H9 (cell line): ENCODE measurements at regions not wholly inside any gene's neighbourhood (a gene's known extent, or its start where the extent isn't known, plus 50 kb on each side); places are given as distances from the start of the nearest gene placed in this dataset.
A peak's percentile ranks its signal among the peaks of the same experiment; 100 is the strongest.

Experiments
- DNase-seq: peaks from one replicate; pipeline ENCODE4 v3.0.0-alpha.2; 2017
- H2AFZ ChIP-seq: one replicate; pipeline ENCODE4 v1.6.1; 2013; ENCODE audit warnings: mild to moderate bottlenecking, low read length, control low read depth, moderate library complexity
- H2AK5ac ChIP-seq: 2 replicates; pipeline ENCODE4 v1.6.1; 2013; ENCODE audit warnings: low read length, control low read depth, mixed read lengths; ENCODE audit not compliant: insufficient read length
- H2BK120ac ChIP-seq: one replicate; pipeline ENCODE4 v1.6.1; 2013; ENCODE audit warnings: low read depth, mild to moderate bottlenecking, low read length, control low read depth, inconsistent platforms; ENCODE audit not compliant: poor library complexity, severe bottlenecking
- H2BK12ac ChIP-seq: 2 replicates; pipeline ENCODE4 v1.6.1; 2013; ENCODE audit warnings: low read length, control low read depth, mixed read lengths, low read depth; ENCODE audit not compliant: insufficient read length
- H2BK15ac ChIP-seq: 2 replicates; pipeline ENCODE4 v1.6.1; 2013; ENCODE audit warnings: low read depth, low read length, control low read depth
- H2BK20ac ChIP-seq: one replicate; pipeline ENCODE4 v1.6.1; 2013; ENCODE audit warnings: low read depth, mild to moderate bottlenecking, low read length, control low read depth, inconsistent platforms; ENCODE audit not compliant: poor library complexity, severe bottlenecking
- H2BK5ac ChIP-seq: 2 replicates; pipeline ENCODE4 v1.6.1; 2013; ENCODE audit warnings: low read length, control low read depth, mixed read lengths; ENCODE audit not compliant: insufficient read length
- H3K14ac ChIP-seq: 2 replicates; pipeline ENCODE4 v1.6.1; 2013; ENCODE audit warnings: low read length, control low read depth; ENCODE audit not compliant: insufficient read depth
- H3K18ac ChIP-seq: 2 replicates; pipeline ENCODE4 v1.6.1; 2013; ENCODE audit warnings: low read depth, mild to moderate bottlenecking, mixed read lengths, low read length, control low read depth; ENCODE audit not compliant: insufficient read length
- H3K23ac ChIP-seq: 2 replicates; pipeline ENCODE4 v1.6.1; 2013; ENCODE audit warnings: low read length, control low read depth, mixed read lengths, low read depth; ENCODE audit not compliant: insufficient read length
- H3K23me2 ChIP-seq: 2 replicates; pipeline ENCODE4 v1.6.1; 2013; ENCODE audit warnings: low read depth, mild to moderate bottlenecking, mixed read lengths, low read length, control low read depth; ENCODE audit not compliant: insufficient read length, poor library complexity, severe bottlenecking
- H3K27ac ChIP-seq: 2 replicates; pipeline ENCODE4 v1.5.1; 2013; ENCODE audit warnings: low read length, control low read depth, mixed read lengths, low read depth; ENCODE audit not compliant: insufficient read length
- H3K27me3 ChIP-seq: 2 replicates; pipeline ENCODE4 v1.6.1; 2013; ENCODE audit warnings: low read length, control low read depth, inconsistent platforms; ENCODE audit not compliant: insufficient read depth
- H3K4ac ChIP-seq: 2 replicates; pipeline ENCODE4 v1.6.1; 2013; ENCODE audit warnings: low read depth, mild to moderate bottlenecking, control low read depth, inconsistent platforms, low read length, moderate library complexity
- H3K4me1 ChIP-seq: 2 replicates; pipeline ENCODE4 v1.6.1; 2013; ENCODE audit warnings: low read length, control low read depth, inconsistent platforms; ENCODE audit not compliant: insufficient read depth
- H3K4me2 ChIP-seq: 2 replicates; pipeline ENCODE4 v1.6.1; 2013; ENCODE audit warnings: low read length, control low read depth, mixed read lengths; ENCODE audit not compliant: insufficient read length, insufficient read depth
- H3K56ac ChIP-seq: 2 replicates; pipeline ENCODE4 v1.6.1; 2013; ENCODE audit warnings: low read depth, mild to moderate bottlenecking, mixed read lengths, low read length, control low read depth; ENCODE audit not compliant: insufficient read length
- H3K79me1 ChIP-seq: 2 replicates; pipeline ENCODE4 v1.6.1; 2013; ENCODE audit warnings: low read depth, mild to moderate bottlenecking, moderate library complexity, low read length, control low read depth, inconsistent platforms; ENCODE audit not compliant: insufficient read depth, poor library complexity, severe bottlenecking
- H3K79me2 ChIP-seq: 2 replicates; pipeline ENCODE4 v1.6.1; 2013; ENCODE audit warnings: low read length, control low read depth, inconsistent platforms; ENCODE audit not compliant: insufficient read depth
- H3K9ac ChIP-seq: 2 replicates; pipeline ENCODE4 v1.6.1; 2013; ENCODE audit warnings: low read length, control low read depth, mixed read lengths; ENCODE audit not compliant: insufficient read length; ENCODE audit errors: extremely low read depth
- H3K9me3 ChIP-seq: one replicate; pipeline ENCODE4 v1.6.1; 2013; ENCODE audit warnings: low read depth, low read length, inconsistent platforms; ENCODE audit not compliant: control insufficient read depth
- H3T11ph ChIP-seq: one replicate; pipeline ENCODE4 v1.6.1; 2013; ENCODE audit warnings: mild to moderate bottlenecking, low read length, control low read depth, inconsistent platforms
- H4K20me1 ChIP-seq: one replicate; pipeline ENCODE4 v1.6.1; 2013; ENCODE audit not compliant: control insufficient read depth, insufficient read length, insufficient read depth
- H4K5ac ChIP-seq: 2 replicates; pipeline ENCODE4 v1.6.1; 2013; ENCODE audit warnings: low read depth, mild to moderate bottlenecking, mixed read lengths, low read length, control low read depth; ENCODE audit not compliant: insufficient read length
- H4K8ac ChIP-seq: replicated peaks from 2 replicates; pipeline ENCODE4 v1.6.1; 2013; ENCODE audit warnings: low read length, control low read depth, mixed read lengths, low read depth; ENCODE audit not compliant: insufficient read length
- H4K91ac ChIP-seq: 2 replicates; pipeline ENCODE4 v1.6.1; 2013; ENCODE audit warnings: low read depth, mild to moderate bottlenecking, moderate library complexity, mixed read lengths, low read length, control low read depth; ENCODE audit not compliant: insufficient read length
- H3K27ac Mint-ChIP-seq, 3 experiments: 2 replicates in 2 of 3; 3 replicates in 1 of 3; pipeline ENCODE4 v1.8.0; 2020 to 2021; ENCODE audit warnings: mixed read lengths in 3 of 3, mild to moderate bottlenecking in 1 of 3, moderate library complexity in 1 of 3
- H3K27me3 Mint-ChIP-seq: 2 replicates; pipeline ENCODE4 v1.8.0; 2021; ENCODE audit warnings: low read depth, mild to moderate bottlenecking, moderate library complexity, mixed read lengths
- H3K36me3 Mint-ChIP-seq, 3 experiments: 2 replicates in 2 of 3; 3 replicates in 1 of 3; pipeline ENCODE4 v1.8.0; 2020 to 2021; ENCODE audit warnings: low read depth in 3 of 3, mixed read lengths in 3 of 3; ENCODE audit not compliant: insufficient read depth in 1 of 3
- H3K4me1 Mint-ChIP-seq, 2 experiments: 2 replicates each; pipeline ENCODE4 v1.8.0; 2020; ENCODE audit warnings: mixed read lengths in 2 of 2
- H3K4me3 Mint-ChIP-seq, 2 experiments: 2 replicates in 1 of 2; 3 replicates in 1 of 2; pipeline ENCODE4 v1.8.0; 2020 to 2021; ENCODE audit warnings: mild to moderate bottlenecking in 2 of 2, mixed read lengths in 2 of 2, moderate library complexity in 1 of 2
- H3K9me3 Mint-ChIP-seq, 2 experiments: 2 replicates in 1 of 2; 3 replicates in 1 of 2; pipeline ENCODE4 v1.8.0; 2020; ENCODE audit warnings: mild to moderate bottlenecking in 2 of 2, mixed read lengths in 2 of 2, moderate library complexity in 1 of 2
- WGBS: extraction: QIAGEN DNeasy Blood & Tissue Kit; methylation state at CpG from one replicate; pipeline ENCODE4 v1.1.7; 2013; ENCODE audit warnings: missing lambda C conversion rate, low lambda C conversion rate, mixed read lengths; ENCODE audit not compliant: insufficient read length; ENCODE audit errors: extremely low coverage; 5-methylcytosine and 5-hydroxymethylcytosine counted together
- TF ChIP-seq, protein P1 (sequence below): fragments of 200-600 bp; sonication (generic); conservative IDR thresholded peaks from 3 replicates; pipeline ENCODE4 v1.8.0; 2021; ENCODE audit warnings: antibody characterized with exemption, mild to moderate bottlenecking

DNA sequence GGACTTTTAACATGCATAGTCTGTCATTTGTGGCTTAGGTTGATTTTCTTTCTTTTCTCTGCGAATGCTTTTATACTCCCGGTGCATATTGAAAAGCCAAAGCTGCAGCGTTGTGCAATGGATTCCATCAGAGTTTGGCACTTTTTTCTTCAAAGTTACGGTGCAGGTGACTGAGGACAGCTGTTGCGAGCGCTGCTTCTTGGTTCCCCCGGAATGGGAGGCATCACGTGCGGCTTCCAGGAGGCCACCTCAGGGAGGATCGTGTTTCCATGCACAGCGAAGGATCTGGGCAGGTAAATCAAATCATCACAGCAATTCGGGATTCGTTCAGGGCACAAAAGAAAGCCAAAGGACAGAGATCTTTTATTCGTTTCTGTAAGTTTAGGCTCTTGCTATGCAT is 109.6 kb upstream of the ALKAL2 start:
- Mint-ChIP-seq H3K27ac (peak overlapping the region in 1 of 3 experiments; percentile 4; a peak in 1 of 7 replicates), H3K36me3 (no peaks in the 10 kb centered on the region), H3K4me1 (peaks cover 14 to 17% of the 10 kb centered on the region in 2 experiments), H3K27me3 (peaks cover 2% of the 10 kb centered on the region), H3K9me3 (no peaks in the 10 kb centered on the region), H3K4me3 (no peak overlapping the region)
- no peak overlapping the region for H2BK120ac ChIP-seq
- H3K9ac ChIP-seq = no peak overlapping the region
- H3T11ph ChIP-seq = no peak overlapping the region
- no peak overlapping the region for H2BK20ac ChIP-seq
- no peaks in the 10 kb centered on the region for H3K79me1 ChIP-seq
- H3K27me3 ChIP-seq = no peaks in the 10 kb centered on the region
- no peaks in the 10 kb centered on the region for H3K23me2 ChIP-seq
- H3K18ac ChIP-seq = no peak overlapping the region
- no peaks in the 10 kb centered on the region for H3K79me2 ChIP-seq
- H2BK12ac ChIP-seq = no peak overlapping the region
- no peaks in the 10 kb centered on the region for H3K9me3 ChIP-seq
- H2BK5ac ChIP-seq = no peak overlapping the region
- H3K4me1 ChIP-seq = no peaks in the 10 kb centered on the region
- no peak overlapping the region for H4K8ac ChIP-seq
- no peak overlapping the region for H2AFZ ChIP-seq
- TF ChIP-seq, protein P1, sequence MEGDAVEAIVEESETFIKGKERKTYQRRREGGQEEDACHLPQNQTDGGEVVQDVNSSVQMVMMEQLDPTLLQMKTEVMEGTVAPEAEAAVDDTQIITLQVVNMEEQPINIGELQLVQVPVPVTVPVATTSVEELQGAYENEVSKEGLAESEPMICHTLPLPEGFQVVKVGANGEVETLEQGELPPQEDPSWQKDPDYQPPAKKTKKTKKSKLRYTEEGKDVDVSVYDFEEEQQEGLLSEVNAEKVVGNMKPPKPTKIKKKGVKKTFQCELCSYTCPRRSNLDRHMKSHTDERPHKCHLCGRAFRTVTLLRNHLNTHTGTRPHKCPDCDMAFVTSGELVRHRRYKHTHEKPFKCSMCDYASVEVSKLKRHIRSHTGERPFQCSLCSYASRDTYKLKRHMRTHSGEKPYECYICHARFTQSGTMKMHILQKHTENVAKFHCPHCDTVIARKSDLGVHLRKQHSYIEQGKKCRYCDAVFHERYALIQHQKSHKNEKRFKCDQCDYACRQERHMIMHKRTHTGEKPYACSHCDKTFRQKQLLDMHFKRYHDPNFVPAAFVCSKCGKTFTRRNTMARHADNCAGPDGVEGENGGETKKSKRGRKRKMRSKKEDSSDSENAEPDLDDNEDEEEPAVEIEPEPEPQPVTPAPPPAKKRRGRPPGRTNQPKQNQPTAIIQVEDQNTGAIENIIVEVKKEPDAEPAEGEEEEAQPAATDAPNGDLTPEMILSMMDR = no peak
- no peak overlapping the region for H3K4me2 ChIP-seq
- H2AK5ac ChIP-seq = no peak overlapping the region
- H3K56ac ChIP-seq = no peak overlapping the region
- no peak overlapping the region for H3K23ac ChIP-seq
- no peak overlapping the region for H3K27ac ChIP-seq
- H2BK15ac ChIP-seq = no peak overlapping the region
- no peak overlapping the region for H3K4ac ChIP-seq
- no peak overlapping the region for H3K14ac ChIP-seq
- H4K91ac ChIP-seq = no peak overlapping the region
- no peaks in the 10 kb centered on the region for H4K20me1 ChIP-seq
- DNase-seq = no peak
- no peak overlapping the region for H4K5ac ChIP-seq
- WGBS = no CpG with 5 or more reads among the region's 14 CpGs
